GM19468 (cell line): ENCODE measurements at regions not wholly inside any gene's neighbourhood (a gene's known extent, or its start where the extent isn't known, plus 50 kb on each side); places are given as distances from the start of the nearest gene placed in this dataset.
"Not testable (repeated sequence)": the region's sequence is repeated elsewhere in the genome, so short reads cannot be mapped to it uniquely, and the experiment has no call there.

Experiments
- ATAC-seq: cut with Tn5 transposase; IDR thresholded peaks from one replicate; pipeline ENCODE4 v1.9.1; 2021; ENCODE audit warnings: mild to moderate bottlenecking, moderate library complexity, moderate number of reproducible peaks; ENCODE audit not compliant: unreplicated experiment; ENCODE audit errors: extremely low read depth

GRCh38 chr12:88814779-88815178 is 234.5 kb upstream of the KITLG start:
- no peak for ATAC-seq

- no peak for ATAC-seq
Observed at GRCh38 chr12:88812610-88813009, 232.3 kb upstream of the KITLG start.

- no peak for ATAC-seq
Observed at GRCh38 chr12:88810806-88811205, 230.5 kb upstream of the KITLG start.

GRCh38 chr12:88809841-88810240 is 229.6 kb upstream of the KITLG start:
- ATAC-seq: not testable (repeated sequence)

- ATAC-seq: no peak
Observed at GRCh38 chr12:88805692-88806091, 225.4 kb upstream of the KITLG start.

GRCh38 chr12:88805286-88805685 is 225.0 kb upstream of the KITLG start:
- no peak for ATAC-seq

GRCh38 chr12:88802096-88802706 is 221.9 kb upstream of the KITLG start:
- ATAC-seq: no peak

GRCh38 chr12:88801227-88802095 is 221.2 kb upstream of the KITLG start:
- ATAC-seq: no peak

GRCh38 chr12:88793096-88793495 is 212.8 kb upstream of the KITLG start:
- ATAC-seq: no peak

GRCh38 chr12:88790231-88790630 is 210.0 kb upstream of the KITLG start:
- no peak for ATAC-seq

GRCh38 chr12:88784166-88784565 is 203.9 kb upstream of the KITLG start:
- no peak for ATAC-seq

GRCh38 chr12:88782351-88782750 is 202.1 kb upstream of the KITLG start:
- no peak for ATAC-seq

- no peak for ATAC-seq
Observed at GRCh38 chr12:88781909-88782308, 201.6 kb upstream of the KITLG start.

GRCh38 chr12:88778064-88778463 is 197.8 kb upstream of the KITLG start:
- no peak for ATAC-seq

GRCh38 chr12:88775742-88776151 is 195.5 kb upstream of the KITLG start:
- ATAC-seq: no peak

GRCh38 chr12:88767699-88768098 is 187.4 kb upstream of the KITLG start:
- ATAC-seq: no peak

GRCh38 chr12:88764781-88765480 is 184.7 kb upstream of the KITLG start:
- no peak for ATAC-seq

- ATAC-seq: no peak
Observed at GRCh38 chr12:88763536-88764100, 183.3 kb upstream of the KITLG start.

GRCh38 chr12:88758176-88758575 is 177.9 kb upstream of the KITLG start:
- ATAC-seq: no peak

- no peak for ATAC-seq
Observed at GRCh38 chr12:88756917-88757316, 176.6 kb upstream of the KITLG start.

- ATAC-seq: no peak
Observed at GRCh38 chr12:88756153-88756552, 175.9 kb upstream of the KITLG start.
